HG03108 (cell line): ENCODE measurements at regions not wholly inside any gene's neighbourhood (a gene's known extent, or its start where the extent isn't known, plus 50 kb on each side); places are given as distances from the start of the nearest gene placed in this dataset.
"Not testable (repeated sequence)": the region's sequence is repeated elsewhere in the genome, so short reads cannot be mapped to it uniquely, and the experiment has no call there.

Experiments
- ATAC-seq: cut with Tn5 transposase; IDR thresholded peaks from one replicate; pipeline ENCODE4 v1.9.1; 2021; ENCODE audit warnings: moderate library complexity; ENCODE audit not compliant: unreplicated experiment

GRCh38 chr1:80171631-80172030 lies 1165.1 kb upstream of the ADGRL4 start:
- no peak for ATAC-seq

- ATAC-seq: no peak
Measured at GRCh38 chr1:80170811-80171485, 1164.4 kb upstream of the ADGRL4 start.

- no peak for ATAC-seq
Measured at GRCh38 chr1:80164150-80164549, 1157.6 kb upstream of the ADGRL4 start.

- no peak for ATAC-seq
Measured at GRCh38 chr1:80163686-80164085, 1157.2 kb upstream of the ADGRL4 start.

GRCh38 chr1:80158771-80159170 lies 1152.2 kb upstream of the ADGRL4 start:
- ATAC-seq: no peak

GRCh38 chr1:80158266-80158665 lies 1151.7 kb upstream of the ADGRL4 start:
- ATAC-seq: no peak

- ATAC-seq: no peak
Measured at GRCh38 chr1:80155371-80155770, 1148.8 kb upstream of the ADGRL4 start.

GRCh38 chr1:80154176-80154575 lies 1147.6 kb upstream of the ADGRL4 start:
- ATAC-seq: no peak

- ATAC-seq: no peak
Measured at GRCh38 chr1:80153762-80154161, 1147.2 kb upstream of the ADGRL4 start.

GRCh38 chr1:80143361-80143760 lies 1136.8 kb upstream of the ADGRL4 start:
- no peak for ATAC-seq

- ATAC-seq: not testable (repeated sequence)
Measured at GRCh38 chr1:80137946-80138602, 1131.5 kb upstream of the ADGRL4 start.

- ATAC-seq: no peak
Measured at GRCh38 chr1:80113168-80114038, 1106.9 kb upstream of the ADGRL4 start.

GRCh38 chr1:80101159-80101558 lies 1094.6 kb upstream of the ADGRL4 start:
- ATAC-seq: no peak

GRCh38 chr1:80099713-80100112 lies 1093.2 kb upstream of the ADGRL4 start:
- ATAC-seq: no peak

- no peak for ATAC-seq
Measured at GRCh38 chr1:80085067-80085466, 1078.5 kb upstream of the ADGRL4 start.

GRCh38 chr1:80083892-80084291 lies 1077.4 kb upstream of the ADGRL4 start:
- no peak for ATAC-seq

GRCh38 chr1:80076469-80076868 lies 1069.9 kb upstream of the ADGRL4 start:
- no peak for ATAC-seq

GRCh38 chr1:80075351-80075750 lies 1068.8 kb upstream of the ADGRL4 start:
- ATAC-seq: no peak

GRCh38 chr1:80072563-80072962 lies 1066.0 kb upstream of the ADGRL4 start:
- ATAC-seq: no peak

- no peak for ATAC-seq
Measured at GRCh38 chr1:80066060-80066459, 1059.5 kb upstream of the ADGRL4 start.

GRCh38 chr1:80064524-80064923 lies 1058.0 kb upstream of the ADGRL4 start:
- ATAC-seq: no peak

- no peak for ATAC-seq
Measured at GRCh38 chr1:80059940-80060339, 1053.4 kb upstream of the ADGRL4 start.
